HG03025 (cell line): ENCODE measurements at regions not wholly inside any gene's neighbourhood (a gene's known extent, or its start where the extent isn't known, plus 50 kb on each side); places are given as distances from the start of the nearest gene placed in this dataset.

Experiments
- ATAC-seq: cut with Tn5 transposase; IDR thresholded peaks from one replicate; pipeline ENCODE4 v1.9.1; 2021; ENCODE audit warnings: mild to moderate bottlenecking, moderate library complexity; ENCODE audit not compliant: unreplicated experiment, low FRiP score

DNA sequence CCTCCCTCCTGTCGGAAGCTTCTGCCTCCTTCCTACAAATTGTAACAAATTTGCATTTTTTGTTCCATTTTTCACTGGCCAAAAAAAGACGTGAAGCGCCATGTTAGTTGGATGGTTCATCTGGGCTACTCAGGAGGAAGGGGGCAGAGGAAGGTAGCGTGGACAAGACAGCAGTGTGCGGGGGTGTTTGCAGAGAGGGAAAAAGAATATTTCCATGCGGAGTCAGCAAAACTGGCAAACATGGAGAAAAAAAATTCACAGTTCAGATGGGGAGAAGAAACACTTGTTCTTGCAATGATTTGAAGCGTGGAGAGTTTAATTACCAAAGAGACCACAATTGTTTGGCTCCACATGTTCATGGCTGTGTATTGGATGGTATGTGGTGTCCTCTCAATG is 138.8 kb upstream of the ERCC4 start:
- ATAC-seq: no peak

DNA sequence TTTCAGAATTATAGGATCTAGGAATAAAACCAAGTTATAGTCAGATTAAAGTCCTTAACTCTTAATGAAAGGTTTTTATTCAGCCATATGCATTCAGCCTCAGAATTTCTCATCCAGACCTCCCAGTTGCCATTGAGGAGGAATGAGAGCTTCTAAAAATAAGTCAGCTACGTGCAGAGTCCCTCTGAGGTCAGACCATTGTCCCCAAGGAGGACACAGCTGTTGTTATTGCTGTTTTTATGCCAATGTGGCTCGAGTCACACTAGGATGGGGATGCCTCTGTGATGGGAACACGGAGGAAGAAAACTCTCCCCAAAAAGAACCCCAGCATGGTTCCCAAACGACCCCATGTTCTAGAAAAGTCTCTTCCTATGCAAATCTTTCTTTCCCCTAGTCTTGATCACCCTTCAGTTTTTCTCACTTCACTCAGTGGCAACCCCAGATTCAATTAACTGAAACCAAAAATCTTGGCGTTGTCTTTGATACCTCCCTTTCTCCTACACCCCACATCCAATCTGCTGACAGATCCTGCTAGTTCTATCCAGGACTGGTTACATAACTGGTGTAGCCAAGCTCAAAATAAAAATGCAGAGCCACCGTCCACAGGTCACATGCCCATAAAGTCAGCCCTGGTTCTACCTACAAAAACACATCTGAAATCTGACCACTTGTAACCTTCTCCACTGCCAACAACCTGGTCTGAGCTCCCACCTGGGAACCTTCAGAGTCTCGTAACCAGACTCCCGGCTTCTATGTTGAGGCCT is 138.2 kb upstream of the ERCC4 start:
- ATAC-seq: no peak

GRCh38 chr16:13791095-13791494 is 128.9 kb upstream of the ERCC4 start:
- ATAC-seq: no peak

GRCh38 chr16:13793841-13794409 is 126.0 kb upstream of the ERCC4 start:
- no peak for ATAC-seq

- no peak for ATAC-seq
Observed at GRCh38 chr16:13795131-13795530, 124.8 kb upstream of the ERCC4 start.

GRCh38 chr16:13797718-13798117 is 122.2 kb upstream of the ERCC4 start:
- no peak for ATAC-seq

- ATAC-seq: no peak
Observed at GRCh38 chr16:13798211-13798610, 121.7 kb upstream of the ERCC4 start.

DNA sequence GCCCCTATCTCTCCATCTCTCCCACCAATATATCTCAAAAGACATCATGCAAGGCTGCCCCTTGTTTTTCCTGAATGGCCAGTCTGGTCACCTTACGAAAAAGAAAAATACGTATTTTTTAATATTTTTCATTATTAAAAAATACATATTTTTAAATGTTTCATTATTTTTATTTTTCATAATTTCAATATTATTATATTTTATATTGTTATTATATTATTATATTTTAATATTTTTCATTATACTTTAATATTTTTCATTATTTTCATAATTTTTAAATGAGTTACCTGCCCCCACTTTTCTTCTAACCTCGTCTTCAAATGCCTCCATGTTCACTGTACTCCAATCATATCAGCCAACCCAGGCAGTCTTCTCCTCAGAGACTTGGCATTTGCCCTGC is 116.0 kb upstream of the ERCC4 start:
- no peak for ATAC-seq

- no peak for ATAC-seq
Observed at GRCh38 chr16:13805951-13806350, 114.0 kb upstream of the ERCC4 start.

DNA sequence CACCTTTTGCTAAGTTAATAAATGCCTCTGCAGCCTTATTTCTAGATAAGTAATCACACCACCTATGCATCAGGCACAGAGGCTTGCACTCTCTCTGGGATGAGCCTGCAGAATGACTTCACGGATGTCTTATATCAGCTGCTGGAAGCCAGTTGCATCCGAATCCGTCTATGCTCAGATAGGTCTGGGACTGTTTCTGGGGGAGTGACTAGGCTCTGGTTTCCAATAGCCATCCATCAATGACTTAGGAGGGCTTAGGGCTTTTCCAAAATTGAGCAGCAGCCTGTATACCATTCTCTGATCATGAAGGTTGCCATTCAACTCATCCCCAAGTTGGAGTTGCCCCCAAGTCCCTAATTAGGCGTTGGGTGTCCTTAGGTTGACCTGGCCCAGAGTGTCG is 113.3 kb upstream of the ERCC4 start:
- no peak for ATAC-seq

DNA sequence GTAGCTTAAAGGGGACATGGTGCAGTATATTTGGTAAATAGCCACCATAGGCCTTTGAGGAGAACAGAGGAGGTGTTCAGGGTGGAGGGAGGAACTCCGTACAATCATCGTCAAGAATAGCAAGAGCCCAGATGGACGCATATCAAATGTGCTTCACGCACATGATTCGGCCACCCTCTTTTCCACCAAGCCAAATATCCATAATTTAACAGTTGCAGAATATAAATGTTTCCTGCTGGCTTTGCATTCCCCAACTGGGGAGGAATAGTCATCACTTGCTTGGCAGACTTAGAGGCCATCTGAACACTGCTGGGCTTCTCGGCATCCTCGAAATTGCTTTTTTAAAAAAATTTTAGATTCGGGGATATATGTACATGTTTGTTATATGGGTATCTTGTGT is 111.9 kb upstream of the ERCC4 start:
- no peak for ATAC-seq

- no peak for ATAC-seq
Observed at GRCh38 chr16:13809765-13810164, 110.2 kb upstream of the ERCC4 start.

GRCh38 chr16:13811834-13812233 is 108.1 kb upstream of the ERCC4 start:
- no peak for ATAC-seq

GRCh38 chr16:13816701-13817100 is 103.3 kb upstream of the ERCC4 start:
- ATAC-seq: no peak

- no peak for ATAC-seq
Observed at GRCh38 chr16:13823501-13823900, 96.5 kb upstream of the ERCC4 start.

GRCh38 chr16:13829697-13830299 is 90.2 kb upstream of the ERCC4 start:
- ATAC-seq: no peak

DNA sequence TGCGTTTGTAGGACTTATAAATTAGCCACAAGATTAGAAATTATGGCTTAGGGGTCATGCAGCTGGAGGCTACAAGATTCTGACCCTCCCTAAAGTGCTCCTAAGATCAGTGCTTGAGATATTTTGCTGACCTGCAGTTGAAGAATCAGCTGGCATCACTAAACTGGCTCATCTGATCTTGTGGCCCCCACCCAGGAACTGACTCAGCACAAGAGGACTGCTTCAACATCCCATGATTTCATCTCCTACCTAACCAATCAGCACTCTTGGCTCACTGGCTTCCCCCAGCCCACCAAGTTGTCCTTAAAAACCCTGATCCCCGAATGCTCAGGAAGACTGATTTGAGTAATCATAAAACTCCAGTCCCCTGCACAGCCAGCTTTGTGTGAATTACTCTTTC is 86.4 kb upstream of the ERCC4 start:
- no peak for ATAC-seq

DNA sequence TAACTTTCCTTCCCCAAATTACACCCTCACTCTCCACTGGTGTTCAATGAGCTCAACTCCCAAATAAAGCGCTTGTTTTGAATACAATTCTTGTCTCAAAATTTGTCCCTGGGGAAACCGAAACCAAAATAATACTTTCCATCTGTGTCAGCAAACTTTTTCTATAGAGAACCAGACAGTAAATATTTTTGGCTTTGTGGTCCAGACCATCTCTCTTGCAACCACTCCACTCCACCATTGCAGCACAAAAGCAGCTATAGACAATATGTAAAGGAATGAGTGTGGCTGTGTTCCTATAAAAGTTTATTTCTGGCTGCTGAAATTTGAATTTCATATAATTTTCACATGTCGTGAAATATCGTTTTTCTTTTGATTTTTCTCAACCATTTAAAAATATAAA is 84.6 kb upstream of the ERCC4 start:
- ATAC-seq: no peak

DNA sequence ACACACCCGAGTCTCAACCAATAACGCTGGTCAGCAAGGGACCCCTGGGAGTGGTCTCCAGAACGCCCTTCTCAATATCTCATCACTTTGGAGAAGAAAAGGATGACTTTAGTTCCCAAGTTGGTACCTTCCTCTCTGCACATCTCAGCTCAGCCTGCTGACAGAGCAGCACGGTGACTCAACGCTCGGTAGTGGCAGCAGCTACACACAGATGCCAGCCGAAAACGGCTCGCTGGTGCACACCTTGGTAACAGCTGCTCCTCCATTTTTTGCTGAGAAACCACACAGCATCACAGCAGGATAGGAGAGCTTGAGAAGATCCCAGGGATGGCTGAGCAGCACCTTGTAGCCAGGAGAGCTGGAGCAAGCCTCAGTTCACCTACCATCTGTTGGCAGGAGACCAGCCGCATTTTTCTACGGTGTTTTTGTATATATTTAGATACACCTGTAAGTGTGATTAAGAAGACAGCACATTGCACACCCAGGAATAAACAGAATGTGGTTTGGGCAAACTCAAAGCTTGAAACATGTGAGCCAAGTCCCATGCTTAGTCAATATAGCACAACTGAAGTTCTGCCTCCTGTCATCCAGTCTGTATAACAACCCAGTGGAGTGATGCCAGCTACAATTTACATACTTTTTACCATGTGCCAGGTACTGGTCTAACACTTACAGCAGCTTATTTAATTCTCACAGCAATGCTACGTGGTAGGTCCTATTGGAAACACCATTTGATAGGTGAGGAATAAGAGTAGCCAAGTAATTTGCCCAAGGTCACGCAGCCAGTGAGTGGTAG is 83.8 kb upstream of the ERCC4 start:
- no peak for ATAC-seq

DNA sequence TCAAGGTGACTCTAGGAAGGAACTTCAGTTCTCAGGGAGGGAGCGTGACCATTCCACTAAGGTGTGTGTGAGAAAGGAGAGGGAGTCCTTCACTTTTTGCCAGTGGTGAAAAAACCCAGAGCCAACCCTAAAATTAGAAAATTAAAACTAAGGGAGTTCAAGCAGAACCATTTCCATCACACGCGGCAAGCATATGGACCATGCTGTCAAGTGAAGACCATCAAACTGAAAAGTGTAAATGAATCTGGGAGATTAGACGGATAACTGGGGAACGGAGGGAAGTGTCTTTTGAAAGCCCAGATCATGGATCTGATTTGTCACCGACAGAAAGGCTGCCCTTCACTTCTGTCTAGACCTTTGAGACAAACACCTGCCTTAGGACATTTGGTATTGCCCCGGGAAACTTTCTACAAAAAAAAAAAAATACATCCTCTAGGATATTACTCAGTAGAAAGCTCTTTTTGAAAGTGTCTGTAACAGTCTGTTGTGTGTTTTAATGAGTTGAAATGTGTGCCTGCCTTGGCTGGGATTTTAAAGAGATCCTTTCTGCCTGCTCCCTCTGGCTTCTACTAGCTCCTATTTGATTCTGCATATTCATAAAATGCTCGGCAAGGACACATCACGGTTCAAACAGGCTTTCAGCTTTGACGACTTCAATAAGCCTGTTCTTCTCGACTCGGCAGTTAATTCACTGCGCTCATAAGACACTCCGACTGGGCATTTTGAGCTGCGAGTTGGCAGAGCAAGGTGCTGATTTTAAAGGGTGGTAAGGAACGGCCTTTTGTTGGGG is 81.4 kb upstream of the ERCC4 start:
- no peak for ATAC-seq

DNA sequence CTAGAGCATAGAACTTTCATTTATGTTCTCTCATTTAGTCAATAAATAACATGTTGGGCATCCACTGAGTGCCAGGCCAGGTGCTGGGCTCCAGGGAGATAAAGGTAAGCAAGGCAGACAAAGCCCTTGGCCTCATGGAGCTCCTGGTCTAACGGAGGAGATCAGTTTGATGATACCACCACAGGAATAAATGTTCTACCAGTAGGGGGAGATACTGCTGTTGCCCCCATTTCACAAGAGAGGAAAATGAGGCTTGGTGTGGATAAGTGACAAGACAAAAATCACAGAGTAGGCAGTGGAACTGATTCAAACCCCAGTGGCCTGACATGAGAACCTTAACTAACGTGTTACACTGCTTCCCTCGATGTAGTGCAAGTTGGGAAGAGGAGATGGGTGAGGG is 80.4 kb upstream of the ERCC4 start:
- ATAC-seq: no peak
